ENCODE measurements at regions not wholly inside any gene's neighbourhood (a gene's known extent, or its start where the extent isn't known, plus 50 kb on each side); places are given as distances from the start of the nearest gene placed in this dataset.
"Not testable (repeated sequence)": the region's sequence is repeated elsewhere in the genome, so short reads cannot be mapped to it uniquely, and the experiment has no call there.

- TF ChIP-seq, protein P1, sequence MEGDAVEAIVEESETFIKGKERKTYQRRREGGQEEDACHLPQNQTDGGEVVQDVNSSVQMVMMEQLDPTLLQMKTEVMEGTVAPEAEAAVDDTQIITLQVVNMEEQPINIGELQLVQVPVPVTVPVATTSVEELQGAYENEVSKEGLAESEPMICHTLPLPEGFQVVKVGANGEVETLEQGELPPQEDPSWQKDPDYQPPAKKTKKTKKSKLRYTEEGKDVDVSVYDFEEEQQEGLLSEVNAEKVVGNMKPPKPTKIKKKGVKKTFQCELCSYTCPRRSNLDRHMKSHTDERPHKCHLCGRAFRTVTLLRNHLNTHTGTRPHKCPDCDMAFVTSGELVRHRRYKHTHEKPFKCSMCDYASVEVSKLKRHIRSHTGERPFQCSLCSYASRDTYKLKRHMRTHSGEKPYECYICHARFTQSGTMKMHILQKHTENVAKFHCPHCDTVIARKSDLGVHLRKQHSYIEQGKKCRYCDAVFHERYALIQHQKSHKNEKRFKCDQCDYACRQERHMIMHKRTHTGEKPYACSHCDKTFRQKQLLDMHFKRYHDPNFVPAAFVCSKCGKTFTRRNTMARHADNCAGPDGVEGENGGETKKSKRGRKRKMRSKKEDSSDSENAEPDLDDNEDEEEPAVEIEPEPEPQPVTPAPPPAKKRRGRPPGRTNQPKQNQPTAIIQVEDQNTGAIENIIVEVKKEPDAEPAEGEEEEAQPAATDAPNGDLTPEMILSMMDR (IDR thresholded peaks at IDR 0.05; ENCODE audit: low read depth, low read length, missing control alignments), result no peak
- no peak overlapping the region for H3K4me3 ChIP-seq (ENCODE audit: low read depth, low read length)
- DNase-seq (ENCODE audit: low read depth), result no peak
- in situ Hi-C loops (cut with HindIII; ENCODE audit: low sequenced_read_pairs), result no loop called here
These were observed 78.5 kb downstream of the LHX9 start for GRCh38 chr1:197995408-197996258.

DNA sequence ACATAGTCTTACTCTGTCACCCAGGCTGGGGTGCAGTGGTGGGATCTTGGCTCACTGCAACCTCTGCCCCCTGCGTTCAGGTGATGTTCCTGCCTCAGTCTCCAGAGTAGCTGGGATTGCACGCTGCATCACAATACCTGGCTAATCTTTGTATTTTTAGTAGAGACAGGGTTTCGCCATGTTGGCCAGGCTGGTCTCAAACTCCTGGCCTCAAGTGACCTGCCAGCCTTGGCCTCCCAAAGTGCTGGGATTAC lies 79.0 kb downstream of the LHX9 start:
- DNase-seq (ENCODE audit: low read depth); in situ Hi-C loops (cut with HindIII; ENCODE audit: low sequenced_read_pairs); H3K4me3 ChIP-seq (ENCODE audit: low read depth, low read length): not testable (repeated sequence)

DNA sequence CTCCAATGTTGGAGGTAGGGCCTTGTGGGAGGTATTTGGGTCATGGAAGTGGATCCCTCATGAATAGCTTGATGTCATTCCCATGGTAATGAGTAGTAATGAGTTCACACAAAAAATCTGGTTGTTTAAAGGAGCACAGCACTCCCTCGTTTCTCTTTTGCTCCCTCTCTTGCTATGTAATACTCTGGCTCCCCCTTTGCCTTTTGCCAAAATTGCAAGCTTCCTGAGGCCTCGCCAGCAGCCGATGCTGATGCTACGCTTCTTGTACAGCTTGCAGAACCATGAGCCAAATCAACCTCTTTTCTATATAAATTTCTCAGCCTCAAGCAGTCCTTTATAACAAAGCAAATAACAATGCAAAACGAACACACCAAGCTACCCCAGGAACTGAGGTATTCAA lies 80.9 kb downstream of the LHX9 start:
- no peak overlapping the region for H3K4me3 ChIP-seq (ENCODE audit: low read depth, low read length)
- TF ChIP-seq, protein P1 (IDR thresholded peaks at IDR 0.05; ENCODE audit: low read depth, low read length, missing control alignments), result no peak
- in situ Hi-C loops (cut with HindIII; ENCODE audit: low sequenced_read_pairs), result no loop called here
- DNase-seq (ENCODE audit: low read depth), result no peak

- in situ Hi-C loops (cut with HindIII; ENCODE audit: low sequenced_read_pairs), result no loop called here
- TF ChIP-seq, protein P1 (IDR thresholded peaks at IDR 0.05; ENCODE audit: low read depth, low read length, missing control alignments), result no peak
- DNase-seq (ENCODE audit: low read depth), result no peak
These were observed 84.7 kb downstream of the LHX9 start for GRCh38 chr1:198001776-198002408.

GRCh38 chr1:198003468-198003867 lies 86.3 kb downstream of the LHX9 start:
- DNase-seq (ENCODE audit: low read depth), result no peak
- no peak overlapping the region for H3K4me3 ChIP-seq (ENCODE audit: low read depth, low read length)
- in situ Hi-C loops (cut with HindIII; ENCODE audit: low sequenced_read_pairs), result no loop called here
- TF ChIP-seq, protein P1 (IDR thresholded peaks at IDR 0.05; ENCODE audit: low read depth, low read length, missing control alignments), result no peak

More at GRCh38 chr1:198001776-198002408, 84.7 kb downstream of the LHX9 start:
- H3K4me3 ChIP-seq (ENCODE audit: low read depth, low read length), result no peak overlapping the region

- in situ Hi-C loops (cut with HindIII; ENCODE audit: low sequenced_read_pairs), result no loop called here
- TF ChIP-seq, protein P1 (IDR thresholded peaks at IDR 0.05; ENCODE audit: low read depth, low read length, missing control alignments), result no peak
- DNase-seq (ENCODE audit: low read depth), result no peak
- no peak overlapping the region for H3K4me3 ChIP-seq (ENCODE audit: low read depth, low read length)
These were observed 89.8 kb downstream of the LHX9 start for GRCh38 chr1:198007011-198007410.
